GM12873 (cell line): ENCODE measurements at regions not wholly inside any gene's neighbourhood (a gene's known extent, or its start where the extent isn't known, plus 50 kb on each side); places are given as distances from the start of the nearest gene placed in this dataset.

Experiments
- TF ChIP-seq, protein P1 (sequence below): IDR thresholded peaks from 2 replicates; pipeline ENCODE4 v1.5.1; 2012; ENCODE audit warnings: low read depth, mild to moderate bottlenecking, moderate library complexity, low read length, control low read depth; ENCODE audit not compliant: insufficient read depth; ENCODE audit errors: missing control alignments

GRCh38 chr4:104418286-104418685 is 76.4 kb downstream of the CXXC4 start:
- TF ChIP-seq, protein P1, sequence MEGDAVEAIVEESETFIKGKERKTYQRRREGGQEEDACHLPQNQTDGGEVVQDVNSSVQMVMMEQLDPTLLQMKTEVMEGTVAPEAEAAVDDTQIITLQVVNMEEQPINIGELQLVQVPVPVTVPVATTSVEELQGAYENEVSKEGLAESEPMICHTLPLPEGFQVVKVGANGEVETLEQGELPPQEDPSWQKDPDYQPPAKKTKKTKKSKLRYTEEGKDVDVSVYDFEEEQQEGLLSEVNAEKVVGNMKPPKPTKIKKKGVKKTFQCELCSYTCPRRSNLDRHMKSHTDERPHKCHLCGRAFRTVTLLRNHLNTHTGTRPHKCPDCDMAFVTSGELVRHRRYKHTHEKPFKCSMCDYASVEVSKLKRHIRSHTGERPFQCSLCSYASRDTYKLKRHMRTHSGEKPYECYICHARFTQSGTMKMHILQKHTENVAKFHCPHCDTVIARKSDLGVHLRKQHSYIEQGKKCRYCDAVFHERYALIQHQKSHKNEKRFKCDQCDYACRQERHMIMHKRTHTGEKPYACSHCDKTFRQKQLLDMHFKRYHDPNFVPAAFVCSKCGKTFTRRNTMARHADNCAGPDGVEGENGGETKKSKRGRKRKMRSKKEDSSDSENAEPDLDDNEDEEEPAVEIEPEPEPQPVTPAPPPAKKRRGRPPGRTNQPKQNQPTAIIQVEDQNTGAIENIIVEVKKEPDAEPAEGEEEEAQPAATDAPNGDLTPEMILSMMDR: no peak

GRCh38 chr4:104417357-104417882 is 77.3 kb downstream of the CXXC4 start:
- TF ChIP-seq, protein P1: no peak

- TF ChIP-seq, protein P1: no peak
Measured at GRCh38 chr4:104416725-104417356, 77.9 kb downstream of the CXXC4 start.

DNA sequence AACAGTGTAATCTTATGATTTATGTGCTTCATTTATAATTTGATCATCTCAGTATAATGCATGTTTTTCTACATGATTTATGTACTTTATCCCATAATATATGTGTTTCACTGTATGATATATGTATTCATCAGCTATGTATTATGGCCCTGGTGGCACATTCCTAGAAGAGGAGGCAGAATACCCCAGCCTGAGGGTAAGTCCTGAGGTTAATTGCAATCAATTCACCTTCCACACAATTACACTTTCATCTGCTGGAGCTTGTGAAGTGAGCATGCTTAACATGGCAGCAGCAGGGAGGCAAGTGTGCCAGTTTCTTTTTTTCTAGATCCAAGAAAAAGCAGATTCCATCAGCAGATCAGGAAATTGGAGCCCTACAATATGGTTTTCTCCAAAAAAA is 81.2 kb downstream of the CXXC4 start:
- TF ChIP-seq, protein P1: no peak

GRCh38 chr4:104412344-104412743 is 82.3 kb downstream of the CXXC4 start:
- TF ChIP-seq, protein P1: no peak

DNA sequence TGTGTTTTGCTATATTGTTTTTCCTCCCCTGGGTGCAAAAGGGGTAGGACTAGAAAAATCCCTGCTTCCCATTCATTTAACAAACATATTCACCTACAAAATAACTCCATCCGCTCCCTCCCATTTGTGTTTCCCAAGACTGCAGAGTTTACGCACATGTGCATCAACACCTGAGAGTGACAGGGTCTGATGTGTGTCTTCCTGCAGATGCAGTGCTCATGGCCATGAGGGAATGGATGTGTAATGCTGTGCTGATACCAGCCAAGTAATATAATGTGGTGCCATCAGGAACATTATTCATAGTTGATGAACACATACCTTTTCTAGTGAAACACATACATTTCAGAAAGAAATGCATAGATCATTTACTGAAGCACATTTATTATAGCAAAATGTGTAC is 83.2 kb downstream of the CXXC4 start:
- TF ChIP-seq, protein P1: no peak

GRCh38 chr4:104408878-104409277 is 85.8 kb downstream of the CXXC4 start:
- TF ChIP-seq, protein P1: no peak

DNA sequence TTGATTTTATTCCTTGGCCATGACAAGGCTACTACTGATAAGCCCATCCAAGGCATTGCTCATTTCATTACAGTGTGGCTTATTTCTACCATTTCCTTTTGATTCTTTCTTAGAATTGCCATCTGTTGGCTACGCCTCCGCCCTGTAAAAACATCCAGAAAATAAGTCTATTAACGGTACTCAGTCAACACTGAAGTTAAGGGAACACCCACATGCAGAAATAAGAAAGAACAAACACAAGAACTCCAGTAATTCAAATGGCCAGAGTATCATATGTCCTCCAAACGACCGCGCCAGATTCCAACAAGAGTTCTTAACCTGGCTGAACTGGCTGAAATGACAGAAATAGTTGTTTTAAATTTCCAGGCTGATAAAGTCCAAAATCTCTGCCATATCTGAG is 90.3 kb downstream of the CXXC4 start:
- TF ChIP-seq, protein P1: no peak
